GM06990 (cell line): ENCODE measurements at regions not wholly inside any gene's neighbourhood (a gene's known extent, or its start where the extent isn't known, plus 50 kb on each side); places are given as distances from the start of the nearest gene placed in this dataset.

Experiments
- DNase-seq: peaks from one replicate; pipeline ENCODE4 v3.0.0-alpha.2; 2011; ENCODE audit not compliant: insufficient read length; ENCODE audit errors: extremely low read depth
- H3K27me3 ChIP-seq: replicated peaks from 2 replicates; pipeline ENCODE4 v1.6.0; 2011; ENCODE audit warnings: low read length; ENCODE audit not compliant: control insufficient read depth, insufficient read depth
- H3K36me3 ChIP-seq: 2 replicates; pipeline ENCODE4 v1.5.1; 2011; ENCODE audit warnings: low read length; ENCODE audit not compliant: control insufficient read depth, insufficient read depth
- H3K4me3 ChIP-seq: replicated peaks from 2 replicates; pipeline ENCODE4 v1.5.1; 2011; ENCODE audit warnings: low read depth, mild to moderate bottlenecking, control low read depth, low read length
- TF ChIP-seq, protein P1 (sequence below): IDR thresholded peaks from 2 replicates; pipeline ENCODE4 v1.5.1; 2011; ENCODE audit warnings: low read length, control low read depth, mild to moderate bottlenecking, inconsistent platforms; ENCODE audit not compliant: insufficient read depth, poor library complexity, severe bottlenecking

DNA sequence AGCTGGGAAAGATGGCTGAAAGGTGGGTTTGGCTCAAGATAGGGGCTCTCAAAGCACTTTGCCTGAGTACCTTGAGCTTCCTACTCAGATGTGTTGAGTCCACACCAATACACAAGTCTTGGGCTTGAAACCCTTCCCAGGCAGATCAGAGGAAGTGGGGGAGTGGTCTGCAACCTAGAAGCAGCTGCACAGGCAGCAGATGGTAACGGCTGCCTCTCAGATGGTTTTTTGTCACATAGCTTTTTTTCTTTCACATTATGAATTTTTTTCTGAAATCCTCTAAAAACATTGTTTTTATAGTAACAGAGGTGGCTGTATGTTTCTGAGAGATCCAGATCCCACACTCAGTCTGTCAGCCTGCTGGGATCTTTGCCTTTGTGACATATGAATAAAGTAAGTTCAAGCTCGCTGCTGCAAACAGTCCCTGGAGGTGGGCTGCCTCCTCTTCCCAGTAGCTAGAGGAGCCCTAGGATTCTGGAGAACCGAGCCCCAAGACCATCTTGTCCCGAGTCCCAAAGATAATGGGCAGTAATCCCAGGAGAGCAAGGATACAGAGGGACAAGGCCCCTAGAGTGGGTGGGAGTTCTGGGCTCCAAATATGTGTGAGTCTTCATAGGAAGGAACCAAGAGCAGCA is 97.1 kb upstream of the TOP1 start:
- H3K4me3 ChIP-seq, result no peak overlapping the region
- H3K27me3 ChIP-seq, result no peaks in the 10 kb centered on the region; the same call in 1 of the 2 replicates
- DNase-seq, result no peak
- TF ChIP-seq, protein P1, sequence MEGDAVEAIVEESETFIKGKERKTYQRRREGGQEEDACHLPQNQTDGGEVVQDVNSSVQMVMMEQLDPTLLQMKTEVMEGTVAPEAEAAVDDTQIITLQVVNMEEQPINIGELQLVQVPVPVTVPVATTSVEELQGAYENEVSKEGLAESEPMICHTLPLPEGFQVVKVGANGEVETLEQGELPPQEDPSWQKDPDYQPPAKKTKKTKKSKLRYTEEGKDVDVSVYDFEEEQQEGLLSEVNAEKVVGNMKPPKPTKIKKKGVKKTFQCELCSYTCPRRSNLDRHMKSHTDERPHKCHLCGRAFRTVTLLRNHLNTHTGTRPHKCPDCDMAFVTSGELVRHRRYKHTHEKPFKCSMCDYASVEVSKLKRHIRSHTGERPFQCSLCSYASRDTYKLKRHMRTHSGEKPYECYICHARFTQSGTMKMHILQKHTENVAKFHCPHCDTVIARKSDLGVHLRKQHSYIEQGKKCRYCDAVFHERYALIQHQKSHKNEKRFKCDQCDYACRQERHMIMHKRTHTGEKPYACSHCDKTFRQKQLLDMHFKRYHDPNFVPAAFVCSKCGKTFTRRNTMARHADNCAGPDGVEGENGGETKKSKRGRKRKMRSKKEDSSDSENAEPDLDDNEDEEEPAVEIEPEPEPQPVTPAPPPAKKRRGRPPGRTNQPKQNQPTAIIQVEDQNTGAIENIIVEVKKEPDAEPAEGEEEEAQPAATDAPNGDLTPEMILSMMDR, result no peak
- H3K36me3 ChIP-seq, result no peaks in the 10 kb centered on the region

DNA sequence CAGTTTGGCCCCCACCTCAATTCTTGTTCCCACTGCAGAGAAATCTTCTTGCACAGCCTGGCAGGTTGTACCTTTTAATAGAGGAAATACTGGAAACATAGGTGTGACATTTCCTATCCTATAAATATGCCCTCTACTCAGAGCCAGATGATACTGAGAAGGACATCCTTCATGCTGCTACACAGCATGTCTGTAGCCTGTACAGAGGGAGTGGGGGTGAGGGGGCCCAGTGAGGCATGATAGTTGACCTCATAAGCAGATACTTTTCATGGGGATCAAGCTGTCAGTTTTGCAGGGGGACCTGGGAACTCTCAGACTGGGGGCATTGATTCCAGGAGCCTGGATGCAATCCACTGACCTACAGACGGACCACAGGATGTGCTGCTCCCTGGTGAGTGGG is 96.2 kb upstream of the TOP1 start:
- H3K36me3 ChIP-seq, result no peaks in the 10 kb centered on the region
- TF ChIP-seq, protein P1, result no peak
- no peak for DNase-seq
- no peaks in the 10 kb centered on the region; the same call in 1 of the 2 replicates for H3K27me3 ChIP-seq
- no peak overlapping the region for H3K4me3 ChIP-seq

DNA sequence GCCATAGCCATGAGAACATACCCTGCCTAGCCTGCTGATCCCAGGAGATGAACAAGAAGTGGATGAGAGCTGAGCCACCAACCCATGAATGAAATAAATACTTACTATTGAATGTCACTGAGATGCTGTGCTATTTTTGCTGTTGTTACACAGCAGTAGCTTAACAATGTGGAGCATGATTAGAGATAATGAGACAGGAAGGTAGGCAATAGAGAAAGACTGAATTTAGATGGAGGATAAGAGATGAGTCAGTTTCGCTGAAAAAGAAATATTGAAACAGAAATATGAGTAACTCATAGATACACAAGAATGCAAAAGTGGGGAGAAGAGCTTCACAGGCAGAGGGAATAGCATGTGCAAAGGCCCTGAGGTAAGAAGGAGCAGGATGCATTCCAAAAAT is 94.9 kb upstream of the TOP1 start:
- H3K4me3 ChIP-seq, result no peak overlapping the region
- TF ChIP-seq, protein P1, result no peak
- H3K27me3 ChIP-seq, result no peaks in the 10 kb centered on the region; the same call in 1 of the 2 replicates
- no peak for DNase-seq
- no peaks in the 10 kb centered on the region for H3K36me3 ChIP-seq

DNA sequence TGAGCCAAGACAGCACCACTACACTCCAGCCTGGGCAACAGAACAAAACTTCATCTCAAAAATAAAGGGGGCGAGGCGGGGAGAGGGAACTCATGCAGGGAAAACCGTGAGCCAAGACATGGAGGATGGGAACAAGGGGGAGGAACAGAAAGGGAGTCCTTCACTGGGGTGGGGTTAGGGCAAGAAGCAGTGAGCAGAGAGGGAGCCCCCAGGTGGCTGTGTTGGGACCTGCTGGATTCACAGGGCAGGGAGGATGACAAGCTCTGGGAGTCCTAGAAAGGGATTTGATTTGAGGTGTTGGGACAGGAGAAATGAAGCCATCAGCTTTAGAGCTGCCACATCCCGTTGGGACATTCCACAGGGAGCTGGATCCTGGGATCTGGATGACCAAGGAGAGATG is 90.6 kb upstream of the TOP1 start:
- H3K36me3 ChIP-seq, result no peaks in the 10 kb centered on the region
- TF ChIP-seq, protein P1, result peak; percentile 40
- H3K4me3 ChIP-seq, result no peak overlapping the region
- DNase-seq, result no peak
- no peaks in the 10 kb centered on the region for H3K27me3 ChIP-seq

DNA sequence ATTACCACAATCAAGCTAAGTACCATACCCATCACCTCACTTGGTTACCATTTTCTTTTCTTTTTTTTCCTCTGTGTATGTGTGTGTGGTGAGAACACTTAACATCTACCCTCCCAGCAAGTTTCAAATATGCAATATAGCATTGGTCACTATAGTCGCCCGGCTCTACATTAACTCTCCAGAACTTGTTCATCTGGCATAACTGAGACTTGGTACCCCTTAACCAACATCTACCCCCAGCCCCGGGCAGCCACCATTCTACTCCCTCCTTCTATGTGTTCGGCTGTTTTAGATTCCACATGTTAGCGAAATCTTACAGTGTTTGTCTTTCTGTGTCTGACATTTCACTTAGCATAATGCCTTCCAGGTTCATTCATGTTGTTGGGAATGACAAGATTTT is 89.0 kb upstream of the TOP1 start:
- DNase-seq, result no peak
- Histone ChIP-seq H3K27me3 (no peaks in the 10 kb centered on the region; the same call in 1 of the 2 replicates), H3K4me3 (no peak overlapping the region), H3K36me3 (no peaks in the 10 kb centered on the region)
- TF ChIP-seq, protein P1, result no peak
